GM12873 (cell line): ENCODE measurements at regions not wholly inside any gene's neighbourhood (a gene's known extent, or its start where the extent isn't known, plus 50 kb on each side); places are given as distances from the start of the nearest gene placed in this dataset.

Source experiments
- CTCF ChIP-seq: IDR thresholded peaks from 2 replicates; pipeline ENCODE4 v1.5.1; 2012; ENCODE audit warnings: low read depth, mild to moderate bottlenecking, moderate library complexity, low read length, control low read depth; ENCODE audit not compliant: insufficient read depth; ENCODE audit errors: missing control alignments

- TF ChIP-seq CTCF: no peak
These were observed 87.6 kb upstream of the RSPO3 start for GRCh38 chr6:127030836-127031235.

GRCh38 chr6:127031511-127031910 is 87.0 kb upstream of the RSPO3 start:
- TF ChIP-seq CTCF: no peak

GRCh38 chr6:127032971-127033370 is 85.5 kb upstream of the RSPO3 start:
- TF ChIP-seq CTCF: no peak

GRCh38 chr6:127051571-127052260 is 66.8 kb upstream of the RSPO3 start:
- no peak for TF ChIP-seq CTCF

- no peak for TF ChIP-seq CTCF
These were observed 65.2 kb upstream of the RSPO3 start for GRCh38 chr6:127053032-127053874.

- TF ChIP-seq CTCF: no peak
These were observed 64.6 kb upstream of the RSPO3 start for GRCh38 chr6:127053875-127054235.

GRCh38 chr6:127058027-127058426 is 60.4 kb upstream of the RSPO3 start:
- no peak for TF ChIP-seq CTCF
